D721Med (cell line): ENCODE measurements at regions not wholly inside any gene's neighbourhood (a gene's known extent, or its start where the extent isn't known, plus 50 kb on each side); places are given as distances from the start of the nearest gene placed in this dataset.

ENCODE experiments used
- DNase-seq: peaks from one replicate; pipeline ENCODE4 v3.0.0; 2011; ENCODE audit warnings: low spot score; ENCODE audit not compliant: insufficient read length
- FAIRE-seq: peaks from 2 replicates; lab custom pipeline; 2011; peaks lifted over from hg19 to GRCh38; lab: Jason Lieb, UNC
- CTCF ChIP-seq: IDR thresholded peaks from 2 replicates; pipeline ENCODE4 v1.5.1; 2012; ENCODE audit warnings: mild to moderate bottlenecking, control low read depth; ENCODE audit not compliant: insufficient read depth; ENCODE audit errors: missing control alignments

GRCh38 chr11:33560729-33561128, 139.9 kb downstream of the C11orf91 start:
- TF ChIP-seq CTCF: no peak
- no peak for FAIRE-seq
- no peak for DNase-seq

- no peak for DNase-seq
- no peak for FAIRE-seq
- TF ChIP-seq CTCF: no peak
Observed at GRCh38 chr11:33559567-33559966, 141.1 kb downstream of the C11orf91 start.

GRCh38 chr11:33558097-33558496, 142.5 kb downstream of the C11orf91 start:
- DNase-seq: no peak
- TF ChIP-seq CTCF: no peak
- no peak for FAIRE-seq

GRCh38 chr11:33557201-33557600, 143.4 kb downstream of the C11orf91 start:
- no peak for TF ChIP-seq CTCF
- no peak for DNase-seq
- no peak for FAIRE-seq

- DNase-seq (no peak), FAIRE-seq (no peak)
- TF ChIP-seq CTCF: no peak
Observed at GRCh38 chr11:33554219-33554618, 146.4 kb downstream of the C11orf91 start.

GRCh38 chr11:33553486-33553885, 147.1 kb downstream of the C11orf91 start:
- TF ChIP-seq CTCF: no peak
- no peak for DNase-seq
- no peak for FAIRE-seq

GRCh38 chr11:33552756-33553155, 147.9 kb downstream of the C11orf91 start:
- FAIRE-seq: no peak
- no peak for DNase-seq
- no peak for TF ChIP-seq CTCF
